ENCODE measurements at regions not wholly inside any gene's neighbourhood (a gene's known extent, or its start where the extent isn't known, plus 50 kb on each side); places are given as distances from the start of the nearest gene placed in this dataset.

DNA sequence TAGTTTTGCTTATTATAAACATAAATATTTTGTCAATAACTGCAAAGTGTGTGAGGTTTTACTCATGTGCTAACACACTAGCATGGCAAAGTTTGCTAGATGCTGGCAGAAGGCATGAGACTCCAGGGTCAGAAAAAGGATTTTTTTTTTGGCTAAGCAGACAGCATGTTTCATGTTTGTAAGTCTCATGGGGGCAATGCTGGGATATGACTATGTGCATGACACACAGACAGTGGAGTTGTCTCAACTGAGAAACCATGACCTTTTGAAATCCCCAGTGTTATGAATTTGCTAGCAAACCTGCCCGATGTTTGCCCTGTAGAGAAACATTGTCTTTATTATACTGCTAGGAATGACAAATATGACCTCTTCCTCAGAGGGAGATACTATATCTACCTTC, 448.2 kb downstream of the BRINP3 start:
- no peak for TF ChIP-seq POLR2A (IDR thresholded peaks at IDR 0.05)
- TF ChIP-seq, protein P1, sequence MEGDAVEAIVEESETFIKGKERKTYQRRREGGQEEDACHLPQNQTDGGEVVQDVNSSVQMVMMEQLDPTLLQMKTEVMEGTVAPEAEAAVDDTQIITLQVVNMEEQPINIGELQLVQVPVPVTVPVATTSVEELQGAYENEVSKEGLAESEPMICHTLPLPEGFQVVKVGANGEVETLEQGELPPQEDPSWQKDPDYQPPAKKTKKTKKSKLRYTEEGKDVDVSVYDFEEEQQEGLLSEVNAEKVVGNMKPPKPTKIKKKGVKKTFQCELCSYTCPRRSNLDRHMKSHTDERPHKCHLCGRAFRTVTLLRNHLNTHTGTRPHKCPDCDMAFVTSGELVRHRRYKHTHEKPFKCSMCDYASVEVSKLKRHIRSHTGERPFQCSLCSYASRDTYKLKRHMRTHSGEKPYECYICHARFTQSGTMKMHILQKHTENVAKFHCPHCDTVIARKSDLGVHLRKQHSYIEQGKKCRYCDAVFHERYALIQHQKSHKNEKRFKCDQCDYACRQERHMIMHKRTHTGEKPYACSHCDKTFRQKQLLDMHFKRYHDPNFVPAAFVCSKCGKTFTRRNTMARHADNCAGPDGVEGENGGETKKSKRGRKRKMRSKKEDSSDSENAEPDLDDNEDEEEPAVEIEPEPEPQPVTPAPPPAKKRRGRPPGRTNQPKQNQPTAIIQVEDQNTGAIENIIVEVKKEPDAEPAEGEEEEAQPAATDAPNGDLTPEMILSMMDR (IDR thresholded peaks at IDR 0.05) = no peak
